Vagina (tissue), 2 donors: ENCODE measurements at regions not wholly inside any gene's neighbourhood (a gene's known extent, or its start where the extent isn't known, plus 50 kb on each side); places are given as distances from the start of the nearest gene placed in this dataset.

Source experiments
- DNase-seq, 2 donors: peaks; one replicate each; pipeline ENCODE4 v3.0.0-alpha.2; 2017; ENCODE audit errors: extremely low spot score in 2 of 2
- H3K27ac ChIP-seq: fragments of 200-600 bp; sonication (generic); one replicate; pipeline ENCODE4 v1.5.1; 2019
- H3K27me3 ChIP-seq: fragments of 200-600 bp; sonication (generic); one replicate; pipeline ENCODE4 v1.5.1; 2019
- H3K36me3 ChIP-seq, 2 donors: fragments of 200-600 bp; sonication (generic); one replicate each; pipeline ENCODE4 v1.5.1; 2017 to 2019
- H3K4me1 ChIP-seq: fragments of 200-600 bp; sonication (generic); one replicate; pipeline ENCODE4 v1.5.1; 2019
- H3K4me3 ChIP-seq, 2 donors: fragments of 200-600 bp; sonication (generic); 1 replicate in 1 of 2; 2 replicates in 1 of 2; pipeline ENCODE4 v1.5.1; 2016 to 2019
- H3K9me3 ChIP-seq: fragments of 200-600 bp; sonication (generic); one replicate; pipeline ENCODE4 v1.5.1; 2019
- CTCF ChIP-seq, 3 experiments: fragments of 450-650 bp in 2 of 3; fragments of 200-600 bp in 1 of 3; sonication (generic) in 1 of 3; IDR thresholded peaks; one replicate each; pipeline ENCODE4 v1.5.1; 2017 to 2019; ENCODE audit warnings: antibody characterized with exemption in 3 of 3, mild to moderate bottlenecking in 2 of 3, moderate library complexity in 2 of 3
- POLR2A ChIP-seq, 2 donors: fragments of 450-650 bp; IDR thresholded peaks; one replicate each; pipeline ENCODE4 v1.6.1; 2017; ENCODE audit warnings: antibody characterized with exemption in 2 of 2, mild to moderate bottlenecking in 2 of 2, moderate library complexity in 2 of 2
- POLR2AphosphoS5 ChIP-seq, 2 donors: sonication (generic); formaldehyde crosslinking; IDR thresholded peaks; one replicate each; pipeline ENCODE4 v1.9.0; 2017; ENCODE audit warnings: antibody characterized with exemption in 2 of 2, mild to moderate bottlenecking in 2 of 2, low read depth in 1 of 2; ENCODE audit not compliant: insufficient read depth in 1 of 2
- intact Hi-C: fragments of 100-400 bp; cut with DNase I; formaldehyde crosslinking; loops from one replicate; pipeline ENCODE4 v1.15.1; 2023

GRCh38 chr3:124630960-124631359, 99.3 kb upstream of the UMPS start:
- Histone ChIP-seq H3K4me1 (no peaks in the 10 kb centered on the region), H3K9me3 (no peaks in the 10 kb centered on the region), H3K27me3 (no peaks in the 10 kb centered on the region), H3K36me3 (no peaks in the 10 kb centered on the region), H3K4me3 (no peak overlapping the region), H3K27ac (no peak overlapping the region)
- TF ChIP-seq POLR2A (IDR thresholded peaks at IDR 0.05) (no peak), CTCF (IDR thresholded peaks at IDR 0.05) (no peak), POLR2AphosphoS5 (IDR thresholded peaks at IDR 0.05; ENCODE audit: insufficient read depth in 1 of 2, low read depth in 1 of 2) (no peak)
- intact Hi-C loops = no loop called here
- no peak for DNase-seq

- no peaks in the 10 kb centered on the region for H3K27me3 ChIP-seq
- intact Hi-C loops = no loop called here
- no peaks in the 10 kb centered on the region for H3K9me3 ChIP-seq
- no peak overlapping the region for H3K4me3 ChIP-seq
- no peak overlapping the region for H3K27ac ChIP-seq
- DNase-seq = no peak
- no peaks in the 10 kb centered on the region for H3K4me1 ChIP-seq
- TF ChIP-seq POLR2AphosphoS5 (IDR thresholded peaks at IDR 0.05; ENCODE audit: insufficient read depth in 1 of 2, low read depth in 1 of 2) = no peak
- no peak for TF ChIP-seq CTCF (IDR thresholded peaks at IDR 0.05)
- no peak for TF ChIP-seq POLR2A (IDR thresholded peaks at IDR 0.05)
- H3K36me3 ChIP-seq = no peaks in the 10 kb centered on the region
These were observed 98.5 kb upstream of the UMPS start for GRCh38 chr3:124631727-124632126.

- Histone ChIP-seq H3K27ac (no peak overlapping the region), H3K9me3 (no peaks in the 10 kb centered on the region), H3K4me1 (no peaks in the 10 kb centered on the region), H3K36me3 (no peaks in the 10 kb centered on the region), H3K27me3 (no peaks in the 10 kb centered on the region), H3K4me3 (no peak overlapping the region)
- intact Hi-C loops = no loop called here
- no peak for TF ChIP-seq CTCF (IDR thresholded peaks at IDR 0.05)
- no peak for TF ChIP-seq POLR2AphosphoS5 (IDR thresholded peaks at IDR 0.05; ENCODE audit: insufficient read depth in 1 of 2, low read depth in 1 of 2)
- no peak for TF ChIP-seq POLR2A (IDR thresholded peaks at IDR 0.05)
- DNase-seq = no peak
These were observed 97.6 kb upstream of the UMPS start for GRCh38 chr3:124632566-124633140.

GRCh38 chr3:124633524-124633923, 96.7 kb upstream of the UMPS start:
- intact Hi-C loops = no loop called here
- H3K27me3 ChIP-seq = no peaks in the 10 kb centered on the region
- H3K27ac ChIP-seq = no peak overlapping the region
- TF ChIP-seq POLR2AphosphoS5 (IDR thresholded peaks at IDR 0.05; ENCODE audit: insufficient read depth in 1 of 2, low read depth in 1 of 2) (no peak), CTCF (IDR thresholded peaks at IDR 0.05) (no peak), POLR2A (IDR thresholded peaks at IDR 0.05) (no peak)
- H3K36me3 ChIP-seq = no peaks in the 10 kb centered on the region
- H3K9me3 ChIP-seq = no peaks in the 10 kb centered on the region
- H3K4me3 ChIP-seq = no peak overlapping the region
- H3K4me1 ChIP-seq = no peaks in the 10 kb centered on the region
- DNase-seq = no peak

- Histone ChIP-seq H3K27ac (no peak overlapping the region), H3K9me3 (no peaks in the 10 kb centered on the region), H3K36me3 (no peaks in the 10 kb centered on the region), H3K4me1 (no peaks in the 10 kb centered on the region), H3K27me3 (no peaks in the 10 kb centered on the region), H3K4me3 (no peak overlapping the region)
- no peak for DNase-seq
- intact Hi-C loops = no loop called here
- no peak for TF ChIP-seq CTCF (IDR thresholded peaks at IDR 0.05)
- no peak for TF ChIP-seq POLR2AphosphoS5 (IDR thresholded peaks at IDR 0.05; ENCODE audit: insufficient read depth in 1 of 2, low read depth in 1 of 2)
- TF ChIP-seq POLR2A (IDR thresholded peaks at IDR 0.05) = no peak
These were observed 95.8 kb upstream of the UMPS start for GRCh38 chr3:124634210-124635168.
